Prostate gland (tissue), 2 donors: ENCODE measurements at regions not wholly inside any gene's neighbourhood (a gene's known extent, or its start where the extent isn't known, plus 50 kb on each side); places are given as distances from the start of the nearest gene placed in this dataset.

Experiments used
- POLR2AphosphoS5 ChIP-seq: sonication (generic); formaldehyde crosslinking; IDR thresholded peaks from one replicate; pipeline ENCODE4 v1.6.1; 2017; ENCODE audit warnings: antibody characterized with exemption
- TF ChIP-seq, protein P1 (sequence below), 4 experiments: fragments of 200-600 bp in 2 of 4; fragments of 450-650 bp in 2 of 4; sonication (generic) in 2 of 4; IDR thresholded peaks; 1 replicate in 3 of 4; 2 replicates in 1 of 4; pipeline ENCODE4 v1.5.1; 2016 to 2019; ENCODE audit warnings: antibody characterized with exemption in 4 of 4, mild to moderate bottlenecking in 2 of 4, moderate library complexity in 2 of 4

DNA sequence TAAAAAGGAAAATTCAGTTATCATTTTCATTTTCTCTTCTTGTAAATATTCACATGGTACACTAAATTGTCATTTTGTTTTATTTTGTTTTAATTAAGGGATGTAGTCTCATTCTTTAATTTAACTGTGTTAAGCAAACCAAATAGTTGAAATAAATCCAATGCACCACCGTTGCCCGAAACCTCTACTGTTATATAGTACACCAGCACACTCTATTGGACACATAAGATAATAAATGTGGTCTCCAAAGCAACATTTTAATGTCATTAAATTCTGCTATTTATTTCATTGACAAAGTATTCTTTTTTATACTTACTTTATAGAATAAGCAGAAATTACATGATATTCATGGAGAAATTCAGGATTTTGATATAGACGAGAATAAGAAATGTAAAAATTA is 156.4 kb upstream of the FREM2 start:
- TF ChIP-seq POLR2AphosphoS5 = no peak
- TF ChIP-seq, protein P1, sequence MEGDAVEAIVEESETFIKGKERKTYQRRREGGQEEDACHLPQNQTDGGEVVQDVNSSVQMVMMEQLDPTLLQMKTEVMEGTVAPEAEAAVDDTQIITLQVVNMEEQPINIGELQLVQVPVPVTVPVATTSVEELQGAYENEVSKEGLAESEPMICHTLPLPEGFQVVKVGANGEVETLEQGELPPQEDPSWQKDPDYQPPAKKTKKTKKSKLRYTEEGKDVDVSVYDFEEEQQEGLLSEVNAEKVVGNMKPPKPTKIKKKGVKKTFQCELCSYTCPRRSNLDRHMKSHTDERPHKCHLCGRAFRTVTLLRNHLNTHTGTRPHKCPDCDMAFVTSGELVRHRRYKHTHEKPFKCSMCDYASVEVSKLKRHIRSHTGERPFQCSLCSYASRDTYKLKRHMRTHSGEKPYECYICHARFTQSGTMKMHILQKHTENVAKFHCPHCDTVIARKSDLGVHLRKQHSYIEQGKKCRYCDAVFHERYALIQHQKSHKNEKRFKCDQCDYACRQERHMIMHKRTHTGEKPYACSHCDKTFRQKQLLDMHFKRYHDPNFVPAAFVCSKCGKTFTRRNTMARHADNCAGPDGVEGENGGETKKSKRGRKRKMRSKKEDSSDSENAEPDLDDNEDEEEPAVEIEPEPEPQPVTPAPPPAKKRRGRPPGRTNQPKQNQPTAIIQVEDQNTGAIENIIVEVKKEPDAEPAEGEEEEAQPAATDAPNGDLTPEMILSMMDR (IDR thresholded peaks at IDR 0.05) = peak in 3 of 4 experiments; percentile 14 to 56 (median 53)
